Fibroblast of skin of scalp (primary cell): ENCODE measurements at regions not wholly inside any gene's neighbourhood (a gene's known extent, or its start where the extent isn't known, plus 50 kb on each side); places are given as distances from the start of the nearest gene placed in this dataset.

Experiments
- DNase-seq: peaks from one replicate; pipeline ENCODE4 v3.0.0-alpha.2; 2013

- DNase-seq, result no peak
Measured at GRCh38 chr20:60870040-60870439, 382.0 kb upstream of the CDH4 start.

GRCh38 chr20:60872224-60872623 lies 379.8 kb upstream of the CDH4 start:
- no peak for DNase-seq

GRCh38 chr20:60877071-60877857 lies 374.8 kb upstream of the CDH4 start:
- no peak for DNase-seq

- no peak for DNase-seq
Measured at GRCh38 chr20:60882836-60883235, 369.2 kb upstream of the CDH4 start.

- DNase-seq, result no peak
Measured at GRCh38 chr20:60883496-60883895, 368.6 kb upstream of the CDH4 start.

- DNase-seq, result no peak
Measured at GRCh38 chr20:60884277-60884676, 367.8 kb upstream of the CDH4 start.

- DNase-seq, result no peak
Measured at GRCh38 chr20:60888771-60889170, 363.3 kb upstream of the CDH4 start.

GRCh38 chr20:60892095-60892813 lies 359.8 kb upstream of the CDH4 start:
- DNase-seq, result no peak

GRCh38 chr20:60894091-60894490 lies 358.0 kb upstream of the CDH4 start:
- DNase-seq, result no peak

- no peak for DNase-seq
Measured at GRCh38 chr20:60895363-60896079, 356.5 kb upstream of the CDH4 start.

GRCh38 chr20:60897976-60898375 lies 354.1 kb upstream of the CDH4 start:
- no peak for DNase-seq

- no peak for DNase-seq
Measured at GRCh38 chr20:60899320-60899719, 352.7 kb upstream of the CDH4 start.

- DNase-seq, result no peak
Measured at GRCh38 chr20:60900618-60901017, 351.4 kb upstream of the CDH4 start.

- no peak for DNase-seq
Measured at GRCh38 chr20:60901831-60902230, 350.2 kb upstream of the CDH4 start.

GRCh38 chr20:60903325-60903971 lies 348.6 kb upstream of the CDH4 start:
- no peak for DNase-seq

- DNase-seq, result no peak
Measured at GRCh38 chr20:60904730-60905129, 347.3 kb upstream of the CDH4 start.

- no peak for DNase-seq
Measured at GRCh38 chr20:60905919-60906318, 346.1 kb upstream of the CDH4 start.

GRCh38 chr20:60906555-60906954 lies 345.5 kb upstream of the CDH4 start:
- no peak for DNase-seq

GRCh38 chr20:60913298-60913697 lies 338.8 kb upstream of the CDH4 start:
- no peak for DNase-seq

- peak; percentile 49 for DNase-seq
Measured at GRCh38 chr20:60921022-60921622, 330.9 kb upstream of the CDH4 start.

GRCh38 chr20:60926831-60927230 lies 325.2 kb upstream of the CDH4 start:
- DNase-seq, result no peak

- DNase-seq, result no peak
Measured at GRCh38 chr20:60928341-60928740, 323.7 kb upstream of the CDH4 start.
